ENCODE measurements at regions not wholly inside any gene's neighbourhood (a gene's known extent, or its start where the extent isn't known, plus 50 kb on each side); places are given as distances from the start of the nearest gene placed in this dataset.

DNA sequence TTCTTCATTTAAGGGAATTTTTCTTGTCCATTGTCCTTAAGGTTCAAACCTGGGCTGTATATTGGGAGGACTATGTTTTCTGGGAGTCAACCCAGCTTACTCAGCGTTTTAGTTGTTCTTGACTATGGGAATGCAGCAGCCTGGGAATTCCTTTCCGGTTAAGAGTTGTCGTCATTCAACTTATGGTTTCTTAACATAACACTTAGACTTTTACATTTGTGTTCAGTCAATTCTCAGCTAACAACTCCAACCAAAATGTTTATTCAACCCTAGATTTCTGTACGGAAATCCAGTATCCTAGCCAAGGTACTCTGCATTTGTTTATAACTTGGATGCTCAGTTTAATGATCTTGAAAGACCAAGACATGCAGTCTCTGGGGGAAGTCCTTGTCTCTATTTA is 960.9 kb downstream of the CBLN2 start:
- TF ChIP-seq EZH2 (IDR thresholded peaks at IDR 0.05; ENCODE audit: low read length) (no peak), CTCF (optimal IDR thresholded peaks at IDR 0.05 in 1 of 3, IDR thresholded peaks at IDR 0.05 in 1 of 3, conservative IDR thresholded peaks at IDR 0.05 in 1 of 3; ENCODE audit: extremely low read depth in 1 of 3, insufficient read depth in 2 of 3, low read length in 3 of 3) (no peak)
